Nephron (organoid): ENCODE measurements at regions not wholly inside any gene's neighbourhood (a gene's known extent, or its start where the extent isn't known, plus 50 kb on each side); places are given as distances from the start of the nearest gene placed in this dataset.
"Not testable (repeated sequence)": the region's sequence is repeated elsewhere in the genome, so short reads cannot be mapped to it uniquely, and the experiment has no call there.

Source experiments
- H3K27ac Mint-ChIP-seq, 3 experiments: 2 replicates each; pipeline ENCODE4 v1.8.0; 2020; ENCODE audit warnings: mixed read lengths in 3 of 3, mild to moderate bottlenecking in 2 of 3, moderate library complexity in 1 of 3
- H3K27me3 Mint-ChIP-seq: 2 replicates; pipeline ENCODE4 v1.8.0; 2021; ENCODE audit warnings: low read depth, mild to moderate bottlenecking, moderate library complexity, mixed read lengths
- H3K36me3 Mint-ChIP-seq: 2 replicates; pipeline ENCODE4 v1.8.0; 2020; ENCODE audit warnings: low read depth, mixed read lengths
- H3K4me1 Mint-ChIP-seq: 2 replicates; pipeline ENCODE4 v1.8.0; 2020; ENCODE audit warnings: mixed read lengths
- H3K4me3 Mint-ChIP-seq, 3 experiments: 2 replicates each; pipeline ENCODE4 v1.8.0; 2020; ENCODE audit warnings: mild to moderate bottlenecking in 3 of 3, mixed read lengths in 3 of 3, moderate library complexity in 2 of 3
- H3K9me3 Mint-ChIP-seq: 2 replicates; pipeline ENCODE4 v1.8.0; 2020; ENCODE audit warnings: mixed read lengths
- TF ChIP-seq, protein P1 (sequence below), 3 experiments: fragments of 200-600 bp; sonication (generic); IDR thresholded peaks; one replicate each; pipeline ENCODE4 v1.5.0; 2021; ENCODE audit warnings: antibody characterized with exemption in 3 of 3; ENCODE audit not compliant: unreplicated experiment in 3 of 3

DNA sequence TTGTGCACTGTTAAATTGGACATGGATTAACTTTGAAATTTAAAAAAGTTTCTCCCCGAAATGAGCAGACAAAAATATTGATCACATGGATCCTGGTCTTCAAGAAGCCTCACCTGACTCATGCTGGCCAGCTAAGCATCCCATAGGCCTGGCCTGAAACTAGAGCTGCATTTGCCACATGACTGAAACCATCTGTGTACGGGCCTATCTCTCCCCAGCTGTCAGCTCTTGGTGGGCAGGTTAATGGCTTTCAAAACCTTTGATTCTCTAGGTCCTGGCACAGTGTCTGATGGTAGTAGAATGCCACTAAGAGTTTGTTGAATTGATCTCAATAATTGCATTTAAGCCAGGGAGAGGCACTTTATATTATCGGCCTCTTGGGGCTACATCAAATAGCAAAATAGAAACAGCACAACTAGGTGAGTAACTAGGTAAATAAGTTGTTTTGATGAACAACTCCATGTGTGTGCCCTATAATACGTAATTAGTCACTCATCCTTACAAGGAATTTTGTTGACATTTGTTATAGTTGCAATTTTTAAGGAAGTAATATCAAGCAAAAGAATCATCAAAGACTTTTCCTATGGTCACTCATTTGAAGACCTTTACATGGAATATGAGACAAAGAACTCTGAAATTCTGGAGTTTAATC, 251.1 kb downstream of the SP3 start:
- H3K27ac Mint-ChIP-seq: no peak overlapping the region
- H3K27me3 Mint-ChIP-seq: no peaks in the 10 kb centered on the region
- H3K4me3 Mint-ChIP-seq: no peak overlapping the region
- TF ChIP-seq, protein P1, sequence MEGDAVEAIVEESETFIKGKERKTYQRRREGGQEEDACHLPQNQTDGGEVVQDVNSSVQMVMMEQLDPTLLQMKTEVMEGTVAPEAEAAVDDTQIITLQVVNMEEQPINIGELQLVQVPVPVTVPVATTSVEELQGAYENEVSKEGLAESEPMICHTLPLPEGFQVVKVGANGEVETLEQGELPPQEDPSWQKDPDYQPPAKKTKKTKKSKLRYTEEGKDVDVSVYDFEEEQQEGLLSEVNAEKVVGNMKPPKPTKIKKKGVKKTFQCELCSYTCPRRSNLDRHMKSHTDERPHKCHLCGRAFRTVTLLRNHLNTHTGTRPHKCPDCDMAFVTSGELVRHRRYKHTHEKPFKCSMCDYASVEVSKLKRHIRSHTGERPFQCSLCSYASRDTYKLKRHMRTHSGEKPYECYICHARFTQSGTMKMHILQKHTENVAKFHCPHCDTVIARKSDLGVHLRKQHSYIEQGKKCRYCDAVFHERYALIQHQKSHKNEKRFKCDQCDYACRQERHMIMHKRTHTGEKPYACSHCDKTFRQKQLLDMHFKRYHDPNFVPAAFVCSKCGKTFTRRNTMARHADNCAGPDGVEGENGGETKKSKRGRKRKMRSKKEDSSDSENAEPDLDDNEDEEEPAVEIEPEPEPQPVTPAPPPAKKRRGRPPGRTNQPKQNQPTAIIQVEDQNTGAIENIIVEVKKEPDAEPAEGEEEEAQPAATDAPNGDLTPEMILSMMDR (IDR thresholded peaks at IDR 0.05; ENCODE audit: unreplicated experiment in 3 of 3): no peak
- H3K9me3 Mint-ChIP-seq: no peaks in the 10 kb centered on the region
- H3K4me1 Mint-ChIP-seq: peaks cover 24% of the 10 kb centered on the region
- H3K36me3 Mint-ChIP-seq: no peaks in the 10 kb centered on the region

DNA sequence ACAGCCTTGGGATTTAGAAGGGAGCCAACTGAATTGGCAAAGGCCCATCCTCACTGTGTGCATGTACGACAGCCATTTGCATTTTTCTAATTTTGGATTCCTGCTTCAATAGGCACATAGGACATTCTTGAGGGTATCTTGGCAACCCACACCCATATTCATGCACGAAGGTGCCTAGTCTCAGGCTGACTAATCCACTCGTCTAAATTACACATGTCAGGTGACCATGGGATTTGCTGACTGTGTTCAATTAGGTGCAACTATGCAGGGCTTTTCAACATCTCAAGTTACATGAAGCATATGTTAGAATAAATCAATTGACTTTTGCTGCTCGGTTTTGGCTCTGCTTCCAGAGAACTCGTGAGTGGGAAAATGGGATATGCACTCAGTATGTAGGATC, 249.7 kb downstream of the SP3 start:
- H3K36me3 Mint-ChIP-seq: no peaks in the 10 kb centered on the region
- H3K4me3 Mint-ChIP-seq: no peak overlapping the region
- H3K27me3 Mint-ChIP-seq: no peaks in the 10 kb centered on the region
- peaks cover 25% of the 10 kb centered on the region for H3K4me1 Mint-ChIP-seq
- TF ChIP-seq, protein P1 (IDR thresholded peaks at IDR 0.05; ENCODE audit: unreplicated experiment in 3 of 3): no peak
- H3K27ac Mint-ChIP-seq: peak overlapping the region in 1 of 3 experiments; percentile 41
- H3K9me3 Mint-ChIP-seq: no peaks in the 10 kb centered on the region

DNA sequence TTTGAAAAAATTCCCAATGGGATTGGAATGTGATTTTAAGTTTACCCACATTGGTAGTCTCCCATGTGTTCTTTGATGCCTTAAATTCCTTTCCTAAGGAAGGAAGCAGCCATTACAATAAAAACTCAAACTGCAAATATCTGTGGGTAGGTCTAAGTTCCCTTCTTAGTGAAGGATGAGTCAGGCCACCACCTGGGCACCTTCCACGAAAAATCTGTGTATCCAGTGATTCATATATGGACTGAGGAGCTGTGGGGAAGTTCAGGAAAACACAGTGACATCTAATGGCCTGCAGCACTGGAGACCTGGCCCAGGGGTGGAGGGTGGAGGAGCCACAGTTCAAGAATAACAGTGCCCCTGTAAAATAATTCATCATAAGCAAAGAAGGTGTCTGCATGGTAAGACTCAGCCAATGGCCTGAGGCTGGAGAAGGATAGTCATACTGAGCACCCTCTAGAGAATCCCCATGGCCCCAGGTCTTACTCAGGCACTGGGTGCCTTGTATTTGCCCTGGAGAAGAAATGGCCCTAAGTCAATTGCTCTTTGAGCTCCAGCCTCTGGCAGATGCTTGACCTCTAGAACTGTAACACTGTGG, 248.6 kb downstream of the SP3 start:
- H3K4me1 Mint-ChIP-seq: peaks cover 31% of the 10 kb centered on the region
- no peak overlapping the region for H3K27ac Mint-ChIP-seq
- H3K4me3 Mint-ChIP-seq: no peak overlapping the region
- no peaks in the 10 kb centered on the region for H3K36me3 Mint-ChIP-seq
- H3K27me3 Mint-ChIP-seq: no peaks in the 10 kb centered on the region
- no peaks in the 10 kb centered on the region for H3K9me3 Mint-ChIP-seq
- TF ChIP-seq, protein P1 (IDR thresholded peaks at IDR 0.05; ENCODE audit: unreplicated experiment in 3 of 3): no peak

DNA sequence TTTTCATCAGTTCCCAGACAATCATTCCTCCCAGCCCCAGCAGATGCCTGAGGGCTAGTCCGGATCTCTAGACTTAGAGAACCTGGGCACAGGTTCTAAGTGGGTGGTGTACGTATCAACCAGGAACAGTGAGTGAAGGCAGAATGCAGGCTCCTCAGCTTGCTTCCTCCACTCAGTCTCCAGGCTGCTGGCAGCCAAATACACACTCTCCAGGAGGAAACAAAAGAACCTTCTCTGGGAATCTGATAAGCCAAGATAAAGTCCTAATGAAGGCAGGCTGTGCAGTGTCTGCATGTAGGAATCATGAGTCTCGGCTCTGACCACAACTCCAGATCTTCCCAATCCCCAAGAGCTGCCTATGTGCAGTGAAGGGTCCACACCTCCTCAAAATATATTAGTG, 245.7 kb downstream of the SP3 start:
- Mint-ChIP-seq H3K27ac (no peak overlapping the region), H3K36me3 (no peaks in the 10 kb centered on the region), H3K27me3 (no peaks in the 10 kb centered on the region), H3K4me1 (peaks cover 31% of the 10 kb centered on the region), H3K4me3 (no peak overlapping the region), H3K9me3 (no peaks in the 10 kb centered on the region)
- TF ChIP-seq, protein P1 (IDR thresholded peaks at IDR 0.05; ENCODE audit: unreplicated experiment in 3 of 3): no peak

DNA sequence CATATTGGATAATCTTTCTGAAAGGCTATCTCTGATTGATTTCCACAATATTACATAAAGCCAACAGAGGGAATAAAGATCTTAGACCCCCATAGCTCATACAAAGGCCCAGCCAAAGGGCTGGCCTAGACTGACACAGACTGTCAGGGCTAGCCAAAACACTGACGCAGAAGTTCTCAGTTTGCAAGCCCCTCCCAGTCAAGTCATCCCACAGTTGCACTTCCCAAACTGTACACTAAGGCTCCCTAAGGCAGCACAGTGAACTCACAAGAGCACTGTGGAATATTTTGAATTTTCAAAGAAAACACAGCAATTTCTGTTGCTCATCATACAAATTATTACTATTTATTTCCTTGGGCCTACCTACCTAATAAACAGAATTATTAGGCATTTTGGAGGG, 244.9 kb downstream of the SP3 start:
- Mint-ChIP-seq H3K9me3 (no peaks in the 10 kb centered on the region), H3K27ac (no peak overlapping the region), H3K4me1 (peaks cover 23% of the 10 kb centered on the region), H3K27me3 (no peaks in the 10 kb centered on the region), H3K4me3 (no peak overlapping the region), H3K36me3 (no peaks in the 10 kb centered on the region)
- TF ChIP-seq, protein P1 (IDR thresholded peaks at IDR 0.05; ENCODE audit: unreplicated experiment in 3 of 3): peak in 1 of 3 experiments; percentile 8

DNA sequence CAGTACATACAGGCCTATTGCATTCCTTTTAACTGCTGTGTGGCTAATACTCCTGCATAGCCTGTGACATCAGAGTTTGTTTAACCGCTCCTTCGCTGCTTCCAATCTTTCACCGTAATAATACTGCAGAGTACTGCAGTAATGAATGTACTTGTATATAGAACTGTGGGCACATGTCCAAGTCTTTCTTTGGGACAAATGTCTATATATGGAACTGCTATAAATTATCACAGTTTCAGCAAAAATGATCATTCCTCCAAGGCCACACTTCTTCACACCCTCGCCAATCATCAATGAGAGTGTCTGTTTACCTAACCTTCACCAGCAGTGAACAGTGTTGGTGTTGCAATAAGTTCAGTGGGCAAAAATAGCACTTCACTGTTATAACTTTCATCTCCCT, 230.4 kb downstream of the SP3 start:
- Mint-ChIP-seq H3K36me3 (no peaks in the 10 kb centered on the region), H3K4me3 (no peak overlapping the region), H3K9me3 (no peaks in the 10 kb centered on the region), H3K27me3 (peaks cover under 1% of the 10 kb centered on the region), H3K4me1 (peaks cover 32% of the 10 kb centered on the region), H3K27ac (no peak overlapping the region)
- TF ChIP-seq, protein P1 (IDR thresholded peaks at IDR 0.05; ENCODE audit: unreplicated experiment in 3 of 3): no peak

DNA sequence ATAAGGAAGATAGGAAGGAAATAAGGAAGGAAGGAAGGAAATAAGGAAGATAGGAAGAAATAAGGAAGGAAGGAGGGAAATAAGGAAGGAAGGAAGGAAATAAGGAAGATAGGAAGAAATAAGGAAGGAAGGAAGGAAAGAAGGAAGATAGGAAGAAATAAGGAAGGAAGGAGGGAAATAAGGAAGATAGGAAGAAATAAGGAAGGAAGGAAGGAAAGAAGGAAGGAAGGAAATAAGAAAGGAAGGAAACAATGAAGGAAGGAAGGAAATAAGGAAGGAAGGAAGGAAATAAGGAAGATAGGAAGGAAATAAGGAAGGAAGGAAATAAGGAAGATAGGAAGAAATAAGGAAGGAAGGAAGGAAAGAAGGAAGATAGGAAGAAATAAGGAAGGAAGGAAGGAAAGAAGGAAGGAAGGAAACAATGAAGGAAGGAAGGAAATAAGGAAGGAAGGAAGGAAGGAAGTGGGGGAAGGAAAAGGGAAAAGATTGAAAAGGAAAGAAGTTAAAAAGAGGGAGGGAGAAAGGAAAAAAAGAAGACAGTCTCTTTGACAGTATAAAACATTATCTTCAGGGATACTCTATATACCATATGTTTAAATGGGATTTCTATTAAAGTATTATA, 227.1 kb downstream of the SP3 start:
- H3K27ac Mint-ChIP-seq, H3K27me3 Mint-ChIP-seq, H3K36me3 Mint-ChIP-seq: not testable (repeated sequence)

More for the DNA sequence above, 227.1 kb downstream of the SP3 start:
- H3K4me1 Mint-ChIP-seq: peaks cover 41% of the 10 kb centered on the region
- H3K4me3 Mint-ChIP-seq, H3K9me3 Mint-ChIP-seq: not testable (repeated sequence)
